Gastroesophageal sphincter (tissue), 4 donors: ENCODE measurements at regions not wholly inside any gene's neighbourhood (a gene's known extent, or its start where the extent isn't known, plus 50 kb on each side); places are given as distances from the start of the nearest gene placed in this dataset.

Experiments
- ATAC-seq: fragments of 150-250 bp; one replicate; pipeline ENCODE4 v1.9.1; 2016; ENCODE audit warnings: mild to moderate bottlenecking, moderate library complexity
- H3K27ac ChIP-seq, 4 donors: fragments of 200-600 bp; sonication (generic) in 3 of 4; 1 replicate in 3 of 4; 2 replicates in 1 of 4; pipeline ENCODE4 v1.5.1; 2016 to 2019
- H3K27me3 ChIP-seq: fragments of 200-600 bp; sonication (generic); one replicate; pipeline ENCODE4 v1.5.1; 2019
- H3K36me3 ChIP-seq, 2 donors: fragments of 200-600 bp; sonication (generic); one replicate each; pipeline ENCODE4 v1.5.1; 2019; ENCODE audit warnings: control low read depth in 1 of 2
- H3K4me1 ChIP-seq, 3 donors: fragments of 200-600 bp; sonication (generic); 1 replicate in 2 of 3; 2 replicates in 1 of 3; pipeline ENCODE4 v1.5.1; 2016 to 2019; ENCODE audit warnings: control low read depth in 2 of 3
- H3K4me3 ChIP-seq, 2 donors: fragments of 200-600 bp; sonication (generic); one replicate each; pipeline ENCODE4 v1.5.1; 2019; ENCODE audit warnings: mild to moderate bottlenecking in 1 of 2, moderate library complexity in 1 of 2
- H3K9me3 ChIP-seq, 3 donors: fragments of 200-600 bp; sonication (generic); one replicate each; pipeline ENCODE4 v1.5.1; 2017 to 2019; ENCODE audit warnings: control low read depth in 2 of 3
- CTCF ChIP-seq, 4 experiments: fragments of 200-600 bp in 2 of 4; fragments of 450-650 bp in 2 of 4; sonication (generic) in 1 of 4; IDR thresholded peaks; one replicate each; pipeline ENCODE4 v1.5.1; 2017 to 2019; ENCODE audit warnings: antibody characterized with exemption in 4 of 4, mild to moderate bottlenecking in 2 of 4, moderate library complexity in 2 of 4
- EP300 ChIP-seq: sonication (generic); formaldehyde crosslinking; IDR thresholded peaks from one replicate; pipeline ENCODE4 v1.6.1; 2017; ENCODE audit warnings: antibody characterized with exemption, mild to moderate bottlenecking
- POLR2A ChIP-seq, 2 donors: fragments of 450-650 bp; IDR thresholded peaks; one replicate each; pipeline ENCODE4 v1.6.1; 2017; ENCODE audit warnings: antibody characterized with exemption in 2 of 2, mild to moderate bottlenecking in 2 of 2, moderate library complexity in 1 of 2
- POLR2AphosphoS5 ChIP-seq: sonication (generic); formaldehyde crosslinking; IDR thresholded peaks from one replicate; pipeline ENCODE4 v1.6.1; 2017; ENCODE audit warnings: antibody characterized with exemption
- WGBS, 2 donors: methylation state at CpG; one replicate each; pipeline ENCODE4 v1.1.5; 2018; ENCODE audit warnings: low coverage in 1 of 2; 5-methylcytosine and 5-hydroxymethylcytosine counted together

DNA sequence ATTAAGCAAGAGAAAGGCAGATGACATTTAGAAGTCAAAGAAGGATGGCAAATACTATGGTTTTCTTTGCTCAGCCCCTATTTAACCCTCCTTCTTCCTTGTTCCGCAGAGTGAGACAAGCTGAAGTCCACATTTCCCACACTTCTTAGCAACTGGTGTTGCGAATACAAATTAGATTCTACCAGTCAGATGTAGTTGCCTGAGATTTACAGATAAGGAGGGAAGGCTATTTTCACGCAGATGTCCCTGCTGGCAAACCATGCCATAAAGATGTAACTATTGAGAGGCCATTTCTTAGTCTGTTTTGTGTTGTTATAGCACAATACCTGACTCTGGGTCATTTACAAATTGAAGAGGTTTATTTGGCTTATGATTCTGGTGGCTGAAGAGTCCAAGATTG is 84.3 kb downstream of the ZC3H11B start:
- Histone ChIP-seq H3K27ac (no peak overlapping the region), H3K36me3 (no peaks in the 10 kb centered on the region), H3K27me3 (no peaks in the 10 kb centered on the region), H3K9me3 (no peaks in the 10 kb centered on the region), H3K4me3 (no peak overlapping the region), H3K4me1 (no peaks in the 10 kb centered on the region)
- TF ChIP-seq POLR2A (IDR thresholded peaks at IDR 0.05) = no peak
- no peak for TF ChIP-seq CTCF (IDR thresholded peaks at IDR 0.05)
- no peak for TF ChIP-seq POLR2AphosphoS5
- no peak for TF ChIP-seq EP300
- WGBS, 2 donors = 94 to 100% methylated on average over 2 to 3 of the region's 3 CpGs
- ATAC-seq = no peak

DNA sequence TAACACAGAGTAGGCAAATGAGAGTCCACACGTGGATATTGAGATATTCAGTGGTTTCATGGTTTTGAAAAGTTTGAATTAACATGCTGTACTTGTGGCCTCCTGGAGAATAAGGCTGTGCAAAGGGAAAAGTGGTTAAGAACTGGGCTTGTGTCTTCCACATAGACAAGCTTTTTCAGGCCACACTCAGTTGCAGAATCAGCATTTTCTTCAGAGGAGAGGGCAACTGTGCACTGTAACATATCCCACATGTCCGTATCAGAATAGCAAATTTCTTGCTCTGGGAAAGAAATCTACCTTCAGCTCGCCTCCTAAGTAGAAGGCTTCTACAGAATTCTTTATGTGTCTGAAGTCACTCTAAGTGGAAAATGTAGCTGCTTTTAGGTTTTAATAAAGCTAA is 84.9 kb downstream of the ZC3H11B start:
- H3K27me3 ChIP-seq = no peaks in the 10 kb centered on the region
- no peaks in the 10 kb centered on the region for H3K4me1 ChIP-seq
- H3K36me3 ChIP-seq = no peaks in the 10 kb centered on the region
- 77 to 94% methylated on average over 3 of the region's 3 CpGs for WGBS, 2 donors
- H3K4me3 ChIP-seq = no peak overlapping the region
- no peak for ATAC-seq
- no peak for TF ChIP-seq CTCF (IDR thresholded peaks at IDR 0.05)
- TF ChIP-seq POLR2A (IDR thresholded peaks at IDR 0.05) = no peak
- TF ChIP-seq EP300 = no peak
- TF ChIP-seq POLR2AphosphoS5 = no peak
- H3K27ac ChIP-seq = no peak overlapping the region
- H3K9me3 ChIP-seq = no peaks in the 10 kb centered on the region

GRCh38 chr1:219526074-219526473 is 86.8 kb downstream of the ZC3H11B start:
- no peaks in the 10 kb centered on the region for H3K4me1 ChIP-seq
- H3K27me3 ChIP-seq = no peaks in the 10 kb centered on the region
- TF ChIP-seq POLR2A (IDR thresholded peaks at IDR 0.05) = no peak
- TF ChIP-seq EP300 = no peak
- no peak for TF ChIP-seq CTCF (IDR thresholded peaks at IDR 0.05)
- TF ChIP-seq POLR2AphosphoS5 = no peak
- H3K27ac ChIP-seq = no peak overlapping the region
- no peak for ATAC-seq
- H3K9me3 ChIP-seq = no peaks in the 10 kb centered on the region
- H3K4me3 ChIP-seq = no peak overlapping the region
- WGBS, 2 donors = 88 to 93% methylated on average over 2 of the region's 2 CpGs
- H3K36me3 ChIP-seq = no peaks in the 10 kb centered on the region

DNA sequence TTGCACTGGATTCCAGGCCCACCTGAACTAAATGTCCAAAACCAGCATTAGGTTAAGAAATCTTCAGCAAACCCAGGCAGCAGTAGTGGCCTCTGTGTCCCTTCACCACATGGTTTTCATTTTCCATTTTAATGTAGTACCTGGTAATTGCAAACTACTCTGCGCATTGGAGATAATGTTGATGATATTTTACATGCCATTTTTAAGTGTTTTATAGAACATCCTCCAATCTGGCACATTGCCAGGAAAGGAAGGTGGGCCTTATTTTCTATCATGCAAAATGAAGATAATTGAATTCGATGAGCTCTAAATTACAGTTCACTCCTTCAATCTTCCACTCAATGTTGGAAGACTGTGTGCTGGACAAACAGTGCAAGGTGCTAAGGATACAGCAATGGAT is 89.5 kb downstream of the ZC3H11B start:
- WGBS, 2 donors = 92 to 95% methylated on average over 2 of the region's 2 CpGs
- TF ChIP-seq POLR2A (IDR thresholded peaks at IDR 0.05) = no peak
- TF ChIP-seq POLR2AphosphoS5 = no peak
- Histone ChIP-seq H3K27me3 (no peaks in the 10 kb centered on the region), H3K4me3 (no peak overlapping the region), H3K36me3 (no peaks in the 10 kb centered on the region), H3K27ac (no peak overlapping the region), H3K4me1 (no peaks in the 10 kb centered on the region), H3K9me3 (no peaks in the 10 kb centered on the region)
- no peak for ATAC-seq

- 71 to 100% methylated on average over 1 of the region's 1 CpG for WGBS, 2 donors
- H3K27me3 ChIP-seq = no peaks in the 10 kb centered on the region
- H3K27ac ChIP-seq = no peak overlapping the region
- no peak for ATAC-seq
- TF ChIP-seq EP300 = no peak
- no peak for TF ChIP-seq POLR2A (IDR thresholded peaks at IDR 0.05)
- no peak for TF ChIP-seq CTCF (IDR thresholded peaks at IDR 0.05)
- no peaks in the 10 kb centered on the region for H3K4me1 ChIP-seq
- no peaks in the 10 kb centered on the region for H3K36me3 ChIP-seq
- no peaks in the 10 kb centered on the region for H3K9me3 ChIP-seq
- no peak overlapping the region for H3K4me3 ChIP-seq
Observed at GRCh38 chr1:219521325-219521724, 91.6 kb downstream of the ZC3H11B start.

DNA sequence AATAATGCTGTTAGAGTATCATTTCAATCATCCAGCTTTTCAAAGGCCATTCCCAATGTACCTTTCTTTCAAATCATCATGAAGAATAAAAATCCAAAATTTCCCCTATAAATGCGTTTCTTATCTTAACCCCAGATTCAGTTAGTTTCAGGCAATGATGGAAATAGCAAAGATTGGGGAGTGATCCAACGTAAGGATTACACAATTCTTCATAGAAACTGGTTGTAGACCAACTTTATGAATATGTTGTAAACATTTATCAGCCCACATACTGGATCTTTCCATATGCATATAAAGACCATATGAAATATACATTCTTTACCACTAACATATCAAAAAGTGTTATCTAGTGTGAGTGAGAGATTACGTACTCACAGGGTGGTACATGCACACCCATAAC is 92.7 kb downstream of the ZC3H11B start:
- Histone ChIP-seq H3K4me3 (no peak overlapping the region), H3K27ac (no peak overlapping the region), H3K9me3 (no peaks in the 10 kb centered on the region), H3K4me1 (no peaks in the 10 kb centered on the region), H3K27me3 (no peaks in the 10 kb centered on the region), H3K36me3 (no peaks in the 10 kb centered on the region)
- TF ChIP-seq CTCF (IDR thresholded peaks at IDR 0.05) (no peak), EP300 (no peak), POLR2A (IDR thresholded peaks at IDR 0.05) (no peak), POLR2AphosphoS5 (no peak)
- no peak for ATAC-seq
- WGBS, 2 donors = 71 to 81% methylated on average over 3 of the region's 3 CpGs
